HFF-Myc (cell line): ENCODE measurements at regions not wholly inside any gene's neighbourhood (a gene's known extent, or its start where the extent isn't known, plus 50 kb on each side); places are given as distances from the start of the nearest gene placed in this dataset.
A peak's percentile ranks its signal among the peaks of the same experiment; 100 is the strongest.
"Not testable (repeated sequence)": the region's sequence is repeated elsewhere in the genome, so short reads cannot be mapped to it uniquely, and the experiment has no call there.

Experiments
- DNase-seq: peaks from one replicate; pipeline ENCODE4 v3.0.0-alpha.2; 2011; ENCODE audit warnings: low read depth; ENCODE audit errors: extremely low read depth
- H3K4me3 ChIP-seq: replicated peaks from 2 replicates; pipeline ENCODE4 v1.5.1; 2011; ENCODE audit warnings: low read depth, mild to moderate bottlenecking, control low read depth, low read length
- CTCF ChIP-seq: IDR thresholded peaks from 2 replicates; pipeline ENCODE4 v1.5.1; 2012; ENCODE audit warnings: mild to moderate bottlenecking, low read depth, low read length, control low read depth; ENCODE audit errors: missing control alignments

- no peak for TF ChIP-seq CTCF
- H3K4me3 ChIP-seq: no peak overlapping the region
- peak; percentile 64 for DNase-seq
Measured at GRCh38 chr18:10100196-10100595, 186.4 kb downstream of the VAPA start.

GRCh38 chr18:10100941-10101701, 187.3 kb downstream of the VAPA start:
- DNase-seq: no peak
- no peak for TF ChIP-seq CTCF
- H3K4me3 ChIP-seq: no peak overlapping the region

- no peak for TF ChIP-seq CTCF
- DNase-seq: no peak
- no peak overlapping the region for H3K4me3 ChIP-seq
Measured at GRCh38 chr18:10101729-10102128, 187.9 kb downstream of the VAPA start.

- not testable (repeated sequence) for DNase-seq, H3K4me3 ChIP-seq
Measured at GRCh38 chr18:10105118-10105517, 191.3 kb downstream of the VAPA start.

- no peak overlapping the region for H3K4me3 ChIP-seq
Measured at GRCh38 chr18:10111191-10111590, 197.4 kb downstream of the VAPA start.

GRCh38 chr18:10111944-10112343, 198.1 kb downstream of the VAPA start:
- no peak for TF ChIP-seq CTCF
- DNase-seq: no peak

More at GRCh38 chr18:10111191-10111590, 197.4 kb downstream of the VAPA start:
- TF ChIP-seq CTCF: no peak
- DNase-seq: no peak

GRCh38 chr18:10113121-10114022, 199.6 kb downstream of the VAPA start:
- no peak for TF ChIP-seq CTCF
- no peak overlapping the region for H3K4me3 ChIP-seq
- DNase-seq: no peak

More at GRCh38 chr18:10111944-10112343, 198.1 kb downstream of the VAPA start:
- H3K4me3 ChIP-seq: no peak overlapping the region
